ENCODE measurements at regions not wholly inside any gene's neighbourhood (a gene's known extent, or its start where the extent isn't known, plus 50 kb on each side); places are given as distances from the start of the nearest gene placed in this dataset.

- DNase-seq (ENCODE audit: low spot score): no peak
Measured at GRCh38 chr17:33977729-33978514, 277.2 kb upstream of the CCL2 start.

- no peak for DNase-seq (ENCODE audit: low spot score)
Measured at GRCh38 chr17:33978889-33979288, 276.2 kb upstream of the CCL2 start.

- DNase-seq (ENCODE audit: low spot score): no peak
Measured at GRCh38 chr17:33980193-33980592, 274.9 kb upstream of the CCL2 start.

GRCh38 chr17:33981711-33982601, 273.1 kb upstream of the CCL2 start:
- DNase-seq (ENCODE audit: low spot score): no peak

- DNase-seq (ENCODE audit: low spot score): no peak
Measured at GRCh38 chr17:33982909-33983308, 272.2 kb upstream of the CCL2 start.

GRCh38 chr17:33983824-33984574, 271.1 kb upstream of the CCL2 start:
- DNase-seq (ENCODE audit: low spot score): no peak

- DNase-seq (ENCODE audit: low spot score): no peak
Measured at GRCh38 chr17:33986088-33986487, 269.0 kb upstream of the CCL2 start.

GRCh38 chr17:33986566-33986965, 268.5 kb upstream of the CCL2 start:
- no peak for DNase-seq (ENCODE audit: low spot score)

- DNase-seq (ENCODE audit: low spot score): no peak
Measured at GRCh38 chr17:33987162-33987561, 267.9 kb upstream of the CCL2 start.

- no peak for DNase-seq (ENCODE audit: low spot score)
Measured at GRCh38 chr17:33989361-33990148, 265.5 kb upstream of the CCL2 start.

- no peak for DNase-seq (ENCODE audit: low spot score)
Measured at GRCh38 chr17:33990943-33991706, 264.0 kb upstream of the CCL2 start.

GRCh38 chr17:33992113-33992512, 263.0 kb upstream of the CCL2 start:
- DNase-seq (ENCODE audit: low spot score): no peak

- no peak for DNase-seq (ENCODE audit: low spot score)
Measured at GRCh38 chr17:34000639-34001038, 254.4 kb upstream of the CCL2 start.

- DNase-seq (ENCODE audit: low spot score): no peak
Measured at GRCh38 chr17:34001246-34001645, 253.8 kb upstream of the CCL2 start.

- DNase-seq (ENCODE audit: low spot score): no peak
Measured at GRCh38 chr17:34006126-34006525, 249.0 kb upstream of the CCL2 start.

GRCh38 chr17:34008125-34008524, 247.0 kb upstream of the CCL2 start:
- no peak for DNase-seq (ENCODE audit: low spot score)

GRCh38 chr17:34009912-34010311, 245.2 kb upstream of the CCL2 start:
- DNase-seq (ENCODE audit: low spot score): no peak

- DNase-seq (ENCODE audit: low spot score): no peak
Measured at GRCh38 chr17:34010534-34010933, 244.6 kb upstream of the CCL2 start.

GRCh38 chr17:34011599-34011998, 243.5 kb upstream of the CCL2 start:
- DNase-seq (ENCODE audit: low spot score): no peak

- peak; percentile 30 for DNase-seq (ENCODE audit: low spot score)
Measured at GRCh38 chr17:34012709-34013375, 242.2 kb upstream of the CCL2 start.
